WI38 (cell line): ENCODE measurements at regions not wholly inside any gene's neighbourhood (a gene's known extent, or its start where the extent isn't known, plus 50 kb on each side); places are given as distances from the start of the nearest gene placed in this dataset.

Experiments used
- H3K4me3 ChIP-seq: 2 replicates; pipeline ENCODE4 v1.5.1; 2011; ENCODE audit warnings: low read depth, mild to moderate bottlenecking, control low read depth, low read length
- TF ChIP-seq, protein P1 (sequence below): IDR thresholded peaks from 2 replicates; pipeline ENCODE4 v1.5.1; 2012; ENCODE audit warnings: low read depth, mild to moderate bottlenecking, control low read depth, low read length

DNA sequence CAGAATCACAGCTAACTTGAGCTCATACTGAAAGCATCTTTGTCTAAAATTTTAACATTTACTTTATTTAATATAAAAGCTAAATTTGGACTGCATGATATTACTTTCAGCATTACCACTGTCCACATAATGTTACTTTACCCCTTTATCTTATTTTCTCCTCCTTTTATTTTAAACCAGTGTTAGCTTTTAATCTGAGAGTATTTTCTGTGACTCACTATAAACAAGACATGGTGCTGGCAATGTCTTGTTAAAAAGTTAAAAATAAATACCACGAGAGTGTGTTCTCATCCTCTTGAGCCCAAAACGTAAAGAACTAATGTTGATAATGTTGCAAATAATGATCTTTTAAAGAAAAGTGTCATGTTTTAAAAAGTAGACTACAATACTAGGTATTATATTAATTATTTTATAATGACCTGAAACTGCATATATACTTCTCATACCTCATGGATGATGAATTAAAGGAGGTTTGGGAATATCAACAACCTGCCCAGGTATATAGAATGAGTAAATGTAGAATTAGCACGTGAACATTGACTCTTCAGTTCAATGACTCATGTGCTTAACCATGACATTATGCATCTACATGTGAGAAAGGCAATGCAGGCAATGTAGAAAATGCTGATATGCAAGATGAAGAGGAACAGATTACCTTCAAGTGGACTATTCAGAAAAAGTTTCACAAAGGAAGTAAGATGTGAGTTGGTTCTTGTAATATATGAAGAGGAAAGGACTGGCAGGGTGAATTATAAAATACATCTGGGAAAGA lies 454.1 kb upstream of the ADGRL3 start:
- TF ChIP-seq, protein P1, sequence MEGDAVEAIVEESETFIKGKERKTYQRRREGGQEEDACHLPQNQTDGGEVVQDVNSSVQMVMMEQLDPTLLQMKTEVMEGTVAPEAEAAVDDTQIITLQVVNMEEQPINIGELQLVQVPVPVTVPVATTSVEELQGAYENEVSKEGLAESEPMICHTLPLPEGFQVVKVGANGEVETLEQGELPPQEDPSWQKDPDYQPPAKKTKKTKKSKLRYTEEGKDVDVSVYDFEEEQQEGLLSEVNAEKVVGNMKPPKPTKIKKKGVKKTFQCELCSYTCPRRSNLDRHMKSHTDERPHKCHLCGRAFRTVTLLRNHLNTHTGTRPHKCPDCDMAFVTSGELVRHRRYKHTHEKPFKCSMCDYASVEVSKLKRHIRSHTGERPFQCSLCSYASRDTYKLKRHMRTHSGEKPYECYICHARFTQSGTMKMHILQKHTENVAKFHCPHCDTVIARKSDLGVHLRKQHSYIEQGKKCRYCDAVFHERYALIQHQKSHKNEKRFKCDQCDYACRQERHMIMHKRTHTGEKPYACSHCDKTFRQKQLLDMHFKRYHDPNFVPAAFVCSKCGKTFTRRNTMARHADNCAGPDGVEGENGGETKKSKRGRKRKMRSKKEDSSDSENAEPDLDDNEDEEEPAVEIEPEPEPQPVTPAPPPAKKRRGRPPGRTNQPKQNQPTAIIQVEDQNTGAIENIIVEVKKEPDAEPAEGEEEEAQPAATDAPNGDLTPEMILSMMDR: no peak
- H3K4me3 ChIP-seq: no peak overlapping the region

DNA sequence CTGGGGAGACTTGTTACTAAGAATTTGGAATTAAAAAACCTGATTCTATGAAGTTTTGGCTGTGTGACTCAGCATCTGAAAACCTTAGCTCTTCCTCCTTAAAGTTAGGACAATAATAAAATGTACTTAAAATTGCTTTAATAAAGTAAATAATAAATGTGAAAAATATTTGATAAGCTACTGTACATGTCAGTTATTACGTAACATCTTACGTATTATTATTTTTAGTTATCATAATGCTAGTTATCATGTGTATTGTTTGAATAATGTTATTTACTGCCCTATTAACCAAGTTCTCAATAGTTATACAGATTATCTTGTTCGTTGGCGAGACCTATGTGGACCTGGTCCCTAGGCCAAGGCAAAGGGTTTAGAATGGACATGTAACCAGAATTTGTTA lies 449.2 kb upstream of the ADGRL3 start:
- TF ChIP-seq, protein P1: no peak
- H3K4me3 ChIP-seq: no peak overlapping the region

DNA sequence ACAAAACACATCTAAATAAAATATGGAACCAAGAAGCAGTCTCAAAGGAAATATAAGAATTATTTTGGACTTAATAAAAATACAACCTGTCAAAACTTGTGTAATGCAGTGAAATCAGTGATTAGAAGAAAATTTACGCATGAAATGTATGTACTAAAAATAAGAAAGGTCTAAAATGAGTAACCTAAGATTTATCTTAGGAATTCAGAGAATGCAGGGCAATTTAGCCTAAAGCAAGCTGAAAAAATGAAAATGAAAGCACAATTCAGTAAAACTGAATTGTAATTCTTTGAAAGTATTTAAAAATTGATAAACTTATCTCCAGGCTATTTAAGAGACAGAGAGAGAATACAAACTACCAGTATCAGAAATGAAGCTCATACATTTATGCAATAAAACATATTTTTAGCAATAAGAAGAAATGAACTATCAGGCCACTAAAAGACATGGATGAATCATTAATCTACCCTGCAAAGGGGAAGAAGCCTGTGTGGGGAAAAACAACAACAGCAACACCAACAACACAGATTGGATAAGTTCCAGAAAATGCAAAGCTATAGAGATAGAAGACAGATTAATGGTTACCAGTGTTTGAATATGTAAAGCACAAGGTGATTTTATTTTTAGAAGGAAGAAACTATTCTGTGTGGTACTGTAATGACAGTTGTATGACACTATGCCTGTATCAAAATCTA lies 442.0 kb upstream of the ADGRL3 start:
- peak overlapping the region; percentile 1; the same call in 1 of the 2 replicates for H3K4me3 ChIP-seq
- TF ChIP-seq, protein P1: no peak

DNA sequence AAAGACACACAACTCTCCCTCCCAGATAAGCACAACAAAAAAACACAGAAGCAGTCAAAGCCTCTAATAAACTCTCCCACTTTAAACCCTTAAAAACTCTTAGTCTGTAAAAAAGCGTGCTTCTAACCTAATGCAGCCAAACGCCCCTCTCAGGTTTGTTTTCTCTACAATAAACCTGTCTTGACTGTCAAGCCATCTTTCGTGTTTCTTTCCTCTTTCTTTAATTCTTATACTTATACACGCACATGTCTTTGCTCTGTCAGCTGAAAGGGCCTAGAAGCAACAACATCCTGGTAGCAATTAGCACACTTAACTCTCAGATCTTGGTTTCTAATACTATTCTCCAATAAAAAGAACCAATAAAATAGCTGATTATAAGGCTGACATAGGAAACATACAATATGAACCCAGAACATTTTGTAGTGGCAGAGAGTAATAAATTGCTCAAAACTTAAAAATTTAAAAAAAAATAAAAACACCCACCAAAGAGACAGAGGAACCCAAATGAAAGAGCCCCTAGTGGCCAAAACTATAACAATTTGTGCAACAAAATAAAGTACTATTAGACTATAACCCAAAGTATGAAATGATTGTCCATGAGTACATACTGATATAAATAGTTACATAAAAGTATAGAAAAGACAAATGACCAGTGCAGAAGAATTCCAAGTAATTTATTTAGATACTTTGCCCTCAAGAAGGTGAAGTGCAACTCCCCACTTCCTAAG lies 440.4 kb upstream of the ADGRL3 start:
- no peak overlapping the region for H3K4me3 ChIP-seq
- TF ChIP-seq, protein P1: no peak

DNA sequence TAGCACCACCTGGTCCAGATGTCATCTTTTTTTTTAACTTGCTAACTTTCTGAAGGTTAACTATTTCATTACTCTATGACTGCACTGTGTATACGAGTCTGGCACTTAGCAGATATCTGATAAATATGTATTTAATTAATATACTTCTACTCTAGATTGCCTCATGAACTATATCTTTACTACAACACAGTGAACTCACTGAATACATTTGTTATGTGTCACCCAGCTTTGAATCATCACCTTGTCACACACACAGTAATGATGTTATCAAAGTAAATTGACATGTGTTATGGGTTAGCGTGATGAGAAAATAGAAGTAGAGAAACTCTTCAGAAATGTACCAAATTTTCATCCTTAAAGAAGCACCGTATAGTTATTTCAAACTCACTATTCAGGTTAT lies 419.3 kb upstream of the ADGRL3 start:
- no peak overlapping the region for H3K4me3 ChIP-seq
- TF ChIP-seq, protein P1: no peak

DNA sequence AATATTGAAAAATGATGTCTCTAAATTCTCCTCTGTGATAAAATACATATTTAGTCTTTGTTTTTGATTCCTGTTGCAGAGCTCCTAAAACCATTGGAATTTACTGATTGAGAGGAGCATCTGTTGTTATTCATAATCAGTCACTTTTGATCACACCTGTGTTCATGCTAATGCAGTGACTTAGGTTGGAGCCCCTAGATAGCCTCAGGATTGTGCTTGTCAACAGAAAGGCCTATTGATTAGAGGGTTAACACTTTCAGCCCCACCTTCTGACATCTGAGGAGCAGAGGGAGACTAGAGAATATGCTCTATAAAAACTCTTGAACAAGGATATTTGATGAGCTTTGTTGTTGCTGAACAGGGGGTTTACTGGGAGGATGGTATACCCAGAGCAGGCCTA lies 409.5 kb upstream of the ADGRL3 start:
- H3K4me3 ChIP-seq: no peak overlapping the region
- TF ChIP-seq, protein P1: no peak
